ENCODE measurements at regions not wholly inside any gene's neighbourhood (a gene's known extent, or its start where the extent isn't known, plus 50 kb on each side); places are given as distances from the start of the nearest gene placed in this dataset.

- TF ChIP-seq, protein P1, sequence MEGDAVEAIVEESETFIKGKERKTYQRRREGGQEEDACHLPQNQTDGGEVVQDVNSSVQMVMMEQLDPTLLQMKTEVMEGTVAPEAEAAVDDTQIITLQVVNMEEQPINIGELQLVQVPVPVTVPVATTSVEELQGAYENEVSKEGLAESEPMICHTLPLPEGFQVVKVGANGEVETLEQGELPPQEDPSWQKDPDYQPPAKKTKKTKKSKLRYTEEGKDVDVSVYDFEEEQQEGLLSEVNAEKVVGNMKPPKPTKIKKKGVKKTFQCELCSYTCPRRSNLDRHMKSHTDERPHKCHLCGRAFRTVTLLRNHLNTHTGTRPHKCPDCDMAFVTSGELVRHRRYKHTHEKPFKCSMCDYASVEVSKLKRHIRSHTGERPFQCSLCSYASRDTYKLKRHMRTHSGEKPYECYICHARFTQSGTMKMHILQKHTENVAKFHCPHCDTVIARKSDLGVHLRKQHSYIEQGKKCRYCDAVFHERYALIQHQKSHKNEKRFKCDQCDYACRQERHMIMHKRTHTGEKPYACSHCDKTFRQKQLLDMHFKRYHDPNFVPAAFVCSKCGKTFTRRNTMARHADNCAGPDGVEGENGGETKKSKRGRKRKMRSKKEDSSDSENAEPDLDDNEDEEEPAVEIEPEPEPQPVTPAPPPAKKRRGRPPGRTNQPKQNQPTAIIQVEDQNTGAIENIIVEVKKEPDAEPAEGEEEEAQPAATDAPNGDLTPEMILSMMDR (IDR thresholded peaks at IDR 0.05), result no peak
- no peak for TF ChIP-seq EP300 (IDR thresholded peaks at IDR 0.05)
These were observed 171.1 kb upstream of the LYZL1 start for GRCh38 chr10:29117781-29118180.
